GM12891 (cell line): ENCODE measurements at regions not wholly inside any gene's neighbourhood (a gene's known extent, or its start where the extent isn't known, plus 50 kb on each side); places are given as distances from the start of the nearest gene placed in this dataset.

Source experiments
- POLR2A ChIP-seq: IDR thresholded peaks from 2 replicates; pipeline ENCODE4 v1.6.1; 2011; ENCODE audit warnings: low read depth, low read length, control low read depth
- POLR2AphosphoS5 ChIP-seq: IDR thresholded peaks from 2 replicates; pipeline ENCODE4 v1.6.1; 2011; ENCODE audit warnings: low read depth, low read length, control low read depth
- SPI1 ChIP-seq: IDR thresholded peaks from 2 replicates; pipeline ENCODE4 v1.6.1; 2011; ENCODE audit warnings: low read depth, low read length, control low read depth
- TAF1 ChIP-seq: IDR thresholded peaks from 2 replicates; pipeline ENCODE4 v1.6.1; 2011; ENCODE audit warnings: low read depth, low read length, control low read depth

- TF ChIP-seq POLR2A (no peak), POLR2AphosphoS5 (no peak), TAF1 (no peak), SPI1 (no peak)
These were observed 482.7 kb upstream of the SYT4 start for GRCh38 chr18:43760010-43760409.
